Activated CD4-positive, alpha-beta T cell treated with anti-CD3 and anti-CD28 coated beads, Interleukin-2, Interleukin-4, amounts not matched to agents 100 ng/mL and 50 ng/mL, durations not matched to agents 16 hours and 8 hours (primary cell): ENCODE measurements at regions not wholly inside any gene's neighbourhood (a gene's known extent, or its start where the extent isn't known, plus 50 kb on each side); places are given as distances from the start of the nearest gene placed in this dataset.

ENCODE experiments used
- DNase-seq: peaks from one replicate; pipeline ENCODE4 v3.0.0-alpha.2; 2020; ENCODE audit warnings: low spot score

GRCh38 chr2:66721776-66722175 is 286.9 kb downstream of the MEIS1 start:
- no peak for DNase-seq

DNA sequence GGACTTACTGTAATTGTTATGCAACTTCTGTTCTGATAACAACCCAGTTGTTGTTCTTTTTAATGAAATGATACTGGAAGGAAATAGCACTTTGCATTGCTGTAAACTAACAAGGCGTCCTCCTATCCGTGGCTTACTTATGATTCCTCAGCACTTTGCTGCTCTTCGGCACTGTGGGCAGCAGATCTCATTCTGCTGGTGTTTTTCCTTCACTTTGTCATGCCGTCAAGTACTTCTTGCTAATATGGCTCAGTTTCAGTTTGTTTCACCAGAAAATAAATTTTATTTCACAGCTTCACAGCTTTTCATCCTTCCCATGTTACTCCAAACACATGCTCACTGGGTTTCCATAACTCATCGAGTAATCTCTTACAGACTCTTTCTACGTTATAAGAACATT is 289.3 kb downstream of the MEIS1 start:
- no peak for DNase-seq

DNA sequence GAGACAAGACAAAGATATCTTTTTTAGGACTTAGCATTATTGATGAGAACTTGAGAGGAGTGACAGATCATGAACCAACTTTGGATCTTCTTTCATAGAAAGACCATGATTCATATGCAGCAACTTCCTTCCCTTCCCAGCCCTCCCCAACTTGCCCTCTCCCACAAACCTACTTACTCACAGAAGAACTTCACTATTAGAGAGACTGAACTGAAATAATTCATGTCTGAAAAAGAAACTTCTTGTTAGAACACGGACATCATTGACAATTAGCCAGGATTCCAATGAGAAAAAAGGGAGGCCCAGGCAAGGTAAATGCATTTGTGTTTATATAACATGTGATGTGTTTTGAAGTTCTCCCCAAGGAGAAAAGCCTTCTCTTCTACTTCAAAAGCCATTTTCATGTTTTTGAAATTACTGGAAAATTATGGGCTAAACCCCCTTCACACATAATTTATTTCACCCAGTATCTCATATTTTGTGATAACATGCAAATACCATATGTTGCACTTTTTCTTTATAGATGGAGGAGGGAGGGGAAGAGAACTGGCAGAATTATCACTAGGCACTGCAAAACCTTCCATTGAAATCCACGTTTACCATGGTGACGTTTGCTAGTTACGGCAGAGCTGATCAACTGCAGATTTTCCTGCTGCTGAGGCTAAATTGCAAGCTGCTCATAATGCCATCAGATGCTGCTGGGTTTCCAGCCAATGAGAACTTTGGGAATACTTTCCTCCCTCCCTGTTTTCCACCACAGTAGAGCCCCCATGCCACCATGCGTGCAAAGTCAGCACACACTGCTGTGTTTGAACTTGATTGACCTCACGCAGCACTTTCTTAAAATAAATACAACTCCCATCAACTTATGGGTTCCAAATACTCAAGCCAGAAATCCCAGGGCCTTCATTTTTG is 294.7 kb downstream of the MEIS1 start:
- DNase-seq, result no peak

GRCh38 chr2:66730441-66730840 is 295.5 kb downstream of the MEIS1 start:
- DNase-seq, result no peak

GRCh38 chr2:66733364-66733999 is 298.6 kb downstream of the MEIS1 start:
- no peak for DNase-seq

DNA sequence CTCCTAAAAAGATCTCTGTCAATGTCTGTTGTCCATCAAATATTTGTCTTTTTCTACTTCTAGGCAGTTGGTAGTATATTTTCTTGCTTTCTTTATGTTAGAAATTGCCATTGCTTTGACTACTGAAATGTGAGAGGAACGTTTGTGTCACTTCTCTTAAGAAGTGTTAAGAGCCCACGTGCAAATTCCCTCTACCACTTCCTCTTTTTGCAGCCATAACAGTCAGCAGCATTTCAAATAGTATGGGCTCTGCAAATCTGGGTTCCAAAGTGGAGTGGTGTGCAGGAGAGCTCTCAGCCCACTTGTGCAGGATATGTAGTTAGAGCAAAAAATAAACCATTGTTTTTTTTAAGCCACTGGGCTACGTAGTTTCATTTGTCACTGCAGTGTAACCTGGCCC is 314.0 kb downstream of the MEIS1 start:
- no peak for DNase-seq

DNA sequence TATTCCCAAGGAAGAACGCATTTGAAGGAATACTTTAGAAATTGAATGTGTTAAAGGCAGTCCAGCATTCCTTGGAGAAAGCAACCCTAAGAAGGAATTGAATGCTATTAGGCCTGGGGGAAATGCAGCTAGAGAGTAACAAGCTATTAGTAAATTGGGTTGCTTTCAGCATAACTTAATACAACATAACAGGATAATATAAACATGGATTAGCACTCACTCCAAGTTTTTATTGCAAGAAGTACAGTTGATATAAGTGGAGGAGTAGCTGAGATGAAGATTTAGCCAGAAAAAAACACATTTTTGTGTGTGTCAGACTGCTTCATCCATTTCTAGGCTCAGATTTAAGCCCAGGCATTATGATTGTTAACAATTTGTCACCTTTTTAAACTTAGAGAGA is 314.6 kb downstream of the MEIS1 start:
- no peak for DNase-seq

- DNase-seq, result no peak
Observed at GRCh38 chr2:66753257-66753656, 318.3 kb downstream of the MEIS1 start.

- DNase-seq, result no peak
Observed at GRCh38 chr2:66753660-66754059, 318.7 kb downstream of the MEIS1 start.

GRCh38 chr2:66755974-66756373 is 321.0 kb downstream of the MEIS1 start:
- DNase-seq, result no peak

DNA sequence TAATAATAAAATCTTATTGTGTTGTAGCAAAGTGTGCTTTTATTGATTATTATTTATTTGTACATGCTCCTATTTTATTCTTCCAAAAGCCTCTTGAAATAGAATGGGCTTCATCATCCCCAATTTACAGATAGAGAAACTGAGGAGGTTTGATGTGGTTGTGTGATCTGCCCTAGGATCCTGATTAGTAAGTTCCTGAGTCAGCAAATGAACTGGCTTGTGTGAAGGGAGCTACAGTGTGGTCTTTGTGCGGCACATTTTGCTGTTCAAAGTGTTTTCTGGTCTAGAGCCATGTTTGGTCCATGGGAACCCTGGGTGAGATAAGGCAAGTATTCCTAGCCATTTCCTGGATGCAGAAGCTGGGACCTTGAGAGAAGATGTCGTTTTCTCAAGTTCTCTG is 326.9 kb downstream of the MEIS1 start:
- DNase-seq, result no peak

DNA sequence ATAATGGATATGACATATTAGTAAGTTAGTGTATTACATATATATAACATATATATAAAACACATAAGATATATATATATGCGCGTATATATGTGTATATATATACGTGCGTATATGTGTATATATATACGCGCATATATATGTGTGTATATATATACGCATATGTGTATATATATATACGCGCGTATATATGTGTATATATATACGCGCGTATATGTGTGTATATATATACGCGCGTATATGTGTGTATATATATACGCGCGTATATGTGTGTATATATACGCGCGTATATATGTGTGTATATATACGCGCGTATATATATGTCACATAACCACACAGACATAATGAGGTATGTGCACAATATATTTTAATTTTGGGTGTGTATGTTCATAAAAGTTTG is 327.8 kb downstream of the MEIS1 start:
- DNase-seq, result no peak

GRCh38 chr2:66766582-66766981 is 331.7 kb downstream of the MEIS1 start:
- DNase-seq, result no peak

DNA sequence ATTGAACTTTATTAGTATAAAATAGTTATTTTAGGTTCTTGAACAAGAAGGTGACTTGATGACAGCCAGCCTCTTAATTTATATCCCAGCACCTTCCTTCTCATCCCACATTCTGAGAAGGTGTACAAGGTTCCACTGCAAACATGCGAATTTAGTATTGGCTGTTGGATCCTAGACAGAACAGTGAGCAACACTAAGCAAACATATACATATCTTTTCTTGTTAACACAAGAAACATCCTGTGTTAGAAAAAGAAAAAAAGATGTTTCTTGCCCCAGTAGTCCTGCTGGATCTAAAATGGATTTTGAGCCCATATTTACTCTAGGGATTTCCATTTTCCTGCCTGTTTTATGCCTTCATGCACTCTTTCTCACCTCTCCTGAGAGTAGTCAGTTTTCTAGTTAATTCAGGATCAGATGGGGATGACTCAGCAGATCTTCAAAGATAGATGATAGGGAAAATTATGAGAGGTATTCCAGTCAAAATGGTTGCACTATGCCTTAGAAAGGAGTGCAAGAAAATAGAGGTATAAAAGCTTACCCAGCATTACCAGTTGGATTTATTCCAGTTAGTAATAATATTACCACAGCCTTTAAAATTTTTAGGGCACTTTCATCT is 336.5 kb downstream of the MEIS1 start:
- DNase-seq, result no peak

DNA sequence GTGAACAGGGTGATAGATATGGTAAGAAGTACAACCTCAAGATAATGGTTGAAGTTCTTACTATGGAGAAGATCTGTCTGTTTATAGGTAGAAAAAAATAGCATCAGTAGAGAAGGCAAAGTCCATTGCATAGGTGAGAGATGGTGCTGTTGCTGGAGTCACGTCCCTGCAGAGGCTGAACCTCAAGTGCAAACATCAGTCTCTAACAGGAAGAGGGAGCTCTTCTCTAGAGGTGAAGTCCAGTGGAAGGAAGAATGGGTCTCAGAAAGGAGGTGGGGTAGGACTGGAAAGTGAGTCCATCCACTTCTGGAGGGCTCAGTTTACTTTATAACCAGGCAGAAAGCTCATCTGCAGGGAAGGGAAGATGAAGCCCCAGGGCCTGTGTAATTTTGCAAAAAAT is 337.7 kb downstream of the MEIS1 start:
- DNase-seq, result no peak

DNA sequence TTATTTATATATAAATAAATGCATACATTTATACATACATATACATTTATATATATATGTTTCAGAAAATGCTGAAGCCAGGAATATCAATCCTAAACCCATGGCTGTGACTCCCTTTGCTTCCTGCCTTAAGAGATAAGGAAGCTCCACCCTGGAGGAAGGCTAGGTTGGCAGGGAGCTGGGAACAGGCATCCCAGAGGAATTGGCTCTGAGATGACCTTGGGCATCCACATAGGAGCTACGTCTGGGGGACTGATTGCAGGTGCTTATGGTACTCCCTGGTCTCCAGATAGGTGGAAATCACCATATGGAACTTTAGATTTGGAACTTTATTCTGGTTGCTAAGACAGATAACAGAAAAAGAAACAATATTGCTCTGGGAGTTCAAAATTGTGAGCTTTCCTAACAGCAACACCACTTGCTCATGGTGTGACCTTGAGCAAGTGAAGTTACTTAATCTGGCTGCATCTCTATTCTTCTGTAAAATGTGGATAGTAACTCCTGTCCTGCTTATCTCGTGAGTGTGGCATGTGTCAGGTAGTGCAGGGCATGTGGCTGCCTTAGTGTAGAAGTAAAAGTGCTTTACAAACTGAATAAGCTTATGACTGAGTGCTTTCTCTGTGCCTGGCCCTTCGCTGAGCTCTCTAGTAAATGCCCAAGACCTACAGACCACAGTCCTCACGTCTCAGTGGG is 341.0 kb downstream of the MEIS1 start:
- no peak for DNase-seq

DNA sequence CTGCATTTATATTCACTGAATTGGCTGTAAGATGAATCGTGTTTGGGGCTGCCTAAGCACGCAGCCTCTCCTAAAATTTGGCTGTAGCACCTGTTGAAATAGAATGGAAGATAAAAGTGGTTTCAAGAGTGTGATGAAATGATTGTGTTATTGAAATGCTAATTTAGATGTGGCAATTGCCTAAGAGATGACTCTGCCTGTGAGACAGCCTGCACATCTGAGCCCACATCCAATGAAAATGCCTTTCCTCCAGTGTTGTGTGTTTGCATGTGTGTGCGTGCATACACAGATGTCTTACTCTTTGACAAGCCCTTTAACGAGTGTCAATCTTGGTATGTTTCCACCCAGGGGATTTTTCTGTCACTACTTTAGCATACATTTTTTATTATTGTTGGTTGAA is 346.9 kb downstream of the MEIS1 start:
- DNase-seq, result no peak

DNA sequence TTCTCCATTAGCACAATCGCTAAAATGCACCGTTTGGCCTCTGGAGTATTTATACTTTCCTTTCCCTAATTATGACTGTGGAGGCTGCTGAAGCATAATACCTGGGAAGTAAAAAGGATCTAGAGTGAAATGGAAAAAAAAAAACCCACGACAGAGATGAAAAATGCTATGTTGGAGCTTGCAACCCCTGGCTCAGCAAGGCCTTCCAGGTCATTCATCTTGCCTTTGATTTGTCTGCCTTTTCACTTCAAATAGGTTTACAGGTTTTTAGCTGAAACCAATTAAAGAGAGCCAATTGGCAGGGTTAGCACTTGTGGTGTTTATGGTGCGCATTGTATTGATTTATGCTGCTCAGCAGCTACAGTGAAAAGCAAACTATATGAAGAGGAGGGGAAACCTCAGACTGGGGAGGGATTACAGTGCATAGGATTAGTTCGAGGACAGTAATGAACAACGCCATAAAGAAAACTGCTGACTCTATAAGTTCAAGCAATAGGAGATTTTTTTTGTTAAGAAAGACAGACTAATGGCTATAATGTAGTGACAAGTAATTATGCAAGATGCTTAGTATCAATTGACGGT is 347.9 kb downstream of the MEIS1 start:
- no peak for DNase-seq

DNA sequence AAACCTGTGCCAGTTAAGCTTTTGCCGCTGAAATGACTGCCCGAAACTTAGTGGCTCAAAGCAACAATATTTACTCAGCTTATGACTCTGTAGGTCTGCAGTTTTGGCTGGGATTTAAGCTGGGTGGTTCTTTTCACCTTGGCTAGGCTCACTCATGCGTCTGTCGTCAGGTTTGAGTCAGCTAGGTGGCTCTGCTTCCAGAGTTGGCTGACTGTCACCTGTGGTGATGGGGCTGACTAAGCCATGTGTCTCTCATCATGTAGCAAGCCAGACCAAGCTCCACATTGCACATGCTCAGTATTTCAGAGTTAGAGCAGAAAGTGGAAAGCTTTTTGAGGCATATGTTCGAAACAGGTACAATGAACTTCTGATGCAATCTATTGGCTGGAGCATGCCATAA is 354.8 kb downstream of the MEIS1 start:
- DNase-seq, result no peak

DNA sequence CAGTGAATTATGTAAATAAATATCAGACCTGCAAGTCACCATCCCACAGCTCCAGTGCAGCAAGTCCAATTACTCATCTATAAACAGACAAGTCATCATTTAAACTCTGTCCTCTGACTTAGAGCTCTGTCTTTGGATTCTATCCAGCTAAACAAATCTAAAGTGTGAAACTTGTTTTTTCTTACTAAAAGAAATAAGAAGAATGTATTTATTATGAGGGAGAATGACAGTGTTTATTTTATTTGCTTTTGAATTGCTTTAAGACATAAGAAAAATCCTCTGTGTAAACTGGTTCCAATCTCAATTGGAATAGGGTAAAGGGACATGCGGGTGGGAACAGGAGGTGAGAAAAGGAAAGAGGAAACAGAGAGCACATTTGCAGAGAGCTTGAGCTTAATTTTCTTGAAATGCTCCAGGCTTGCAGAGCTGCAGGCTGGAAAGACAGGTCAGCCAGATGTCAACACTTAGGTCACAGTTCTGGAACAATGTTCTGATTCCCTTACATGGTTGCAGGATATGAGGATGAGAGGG is 355.8 kb downstream of the MEIS1 start:
- no peak for DNase-seq

- DNase-seq, result no peak
Observed at GRCh38 chr2:66794070-66794469, 359.1 kb downstream of the MEIS1 start.

- DNase-seq, result no peak
Observed at GRCh38 chr2:66794551-66794950, 359.6 kb downstream of the MEIS1 start.
